Putamen (tissue), 1 donor: ENCODE measurements at regions not wholly inside any gene's neighbourhood (a gene's known extent, or its start where the extent isn't known, plus 50 kb on each side); places are given as distances from the start of the nearest gene placed in this dataset.
"Not testable (repeated sequence)": the region's sequence is repeated elsewhere in the genome, so short reads cannot be mapped to it uniquely, and the experiment has no call there.

Experiments
- DNase-seq: peaks from one replicate; pipeline ENCODE4 v3.0.0-alpha.2; 2016; ENCODE audit warnings: low spot score

- no peak for DNase-seq
These were observed 240.2 kb downstream of the NEBL start for GRCh38 chr10:20656886-20657285.

DNA sequence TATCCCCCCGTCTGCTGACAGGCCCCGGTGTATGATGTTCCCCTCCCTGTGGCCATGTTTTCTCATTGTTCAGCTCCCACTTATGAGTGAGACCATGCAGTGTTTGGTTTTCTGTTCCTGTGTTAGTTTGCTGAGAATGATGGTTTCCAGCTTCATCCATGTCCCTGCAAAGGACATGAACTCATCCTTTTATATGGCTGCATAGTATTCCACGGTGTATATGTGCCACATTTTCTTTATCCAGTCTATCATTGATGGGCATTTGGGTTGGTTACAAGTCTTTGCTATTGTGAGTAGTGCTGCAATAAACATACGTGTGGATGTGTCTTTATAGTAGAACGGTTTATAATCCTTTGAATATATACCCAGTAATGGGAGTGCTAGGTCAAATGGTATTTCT, 244.7 kb downstream of the NEBL start:
- DNase-seq, result not testable (repeated sequence)

DNA sequence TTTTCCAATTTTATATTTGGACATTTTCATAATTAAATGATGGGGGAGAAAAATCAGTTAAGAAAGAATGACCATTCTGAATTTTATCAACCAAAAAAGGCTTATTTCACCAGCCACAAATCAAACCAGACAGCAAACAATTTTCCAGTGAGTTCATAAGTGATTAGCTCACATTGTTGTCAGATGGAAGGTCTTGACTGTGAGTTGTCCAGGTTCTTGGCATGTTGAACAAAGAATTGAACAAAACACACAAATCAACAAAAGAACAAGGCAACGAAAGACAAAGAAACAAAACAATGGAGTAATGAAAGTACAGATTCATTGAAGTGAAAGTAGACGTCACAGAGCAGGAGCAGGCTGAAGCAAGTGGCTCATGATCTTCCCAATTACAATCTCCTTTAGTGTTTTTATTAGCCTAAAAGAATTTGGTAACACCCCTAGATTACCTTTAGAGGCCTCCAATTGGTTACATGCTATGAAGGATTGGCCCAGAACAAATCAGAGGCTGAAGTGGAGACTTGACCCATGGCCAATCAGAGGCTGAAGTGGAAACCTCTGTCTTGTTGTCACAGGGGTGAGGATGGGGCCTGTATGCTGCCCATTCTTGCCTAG, 248.7 kb downstream of the NEBL start:
- DNase-seq, result no peak

DNA sequence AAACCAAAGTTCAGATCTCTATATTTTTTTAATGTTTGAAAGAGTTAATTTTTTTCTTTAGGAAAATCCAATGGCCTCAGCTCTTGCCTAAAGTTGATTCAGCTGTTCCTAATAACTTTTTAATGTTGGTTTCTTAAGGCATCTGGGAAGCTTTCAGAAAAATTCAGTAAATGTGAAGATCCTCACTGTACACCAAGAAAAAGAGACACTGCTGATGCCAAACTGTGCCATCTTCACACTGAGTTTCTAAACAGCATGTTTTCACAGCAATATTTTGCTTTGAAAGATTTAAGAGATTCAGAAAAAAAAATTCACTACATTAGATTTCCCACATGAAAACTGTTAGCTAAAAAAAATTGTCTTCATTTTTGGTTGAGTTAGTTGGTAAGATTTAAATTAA, 249.4 kb downstream of the NEBL start:
- DNase-seq, result no peak

DNA sequence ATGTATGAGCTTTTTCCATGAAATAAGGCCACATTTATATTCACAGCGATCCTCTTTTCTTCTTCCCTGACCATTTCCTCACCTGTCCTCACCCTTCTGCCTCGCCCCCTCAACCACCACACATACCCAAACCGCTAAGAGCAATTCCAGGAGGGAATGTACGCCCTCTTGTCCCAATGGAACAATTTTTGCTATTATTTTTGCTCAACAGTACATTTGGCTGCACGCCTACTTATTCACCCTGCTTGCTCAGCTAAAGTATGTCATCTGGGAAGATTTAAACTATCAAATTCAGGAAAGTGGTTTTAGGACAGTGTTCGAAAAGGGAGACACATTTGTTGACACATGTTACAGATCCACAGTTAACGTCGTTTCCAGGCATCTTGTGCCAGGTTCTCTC, 252.7 kb downstream of the NEBL start:
- DNase-seq, result no peak

DNA sequence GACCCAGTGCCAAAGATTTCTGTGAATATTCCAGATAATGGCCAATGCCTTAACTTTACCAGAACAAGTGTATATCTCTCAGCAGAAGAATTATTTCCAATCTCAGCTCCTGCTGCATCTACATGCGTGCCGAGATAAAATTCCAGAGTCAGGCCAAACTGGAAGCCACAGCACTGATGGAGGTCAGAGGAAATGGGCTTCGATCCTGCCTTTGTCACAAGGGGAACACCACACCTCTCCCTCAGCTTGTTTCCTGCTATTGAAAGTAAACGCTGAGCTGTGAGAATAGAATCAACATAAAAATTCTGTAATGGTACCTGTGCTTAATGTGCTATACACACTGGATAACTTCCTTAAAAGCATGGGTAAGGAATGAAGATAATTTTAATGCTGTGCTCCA, 255.5 kb downstream of the NEBL start:
- no peak for DNase-seq

DNA sequence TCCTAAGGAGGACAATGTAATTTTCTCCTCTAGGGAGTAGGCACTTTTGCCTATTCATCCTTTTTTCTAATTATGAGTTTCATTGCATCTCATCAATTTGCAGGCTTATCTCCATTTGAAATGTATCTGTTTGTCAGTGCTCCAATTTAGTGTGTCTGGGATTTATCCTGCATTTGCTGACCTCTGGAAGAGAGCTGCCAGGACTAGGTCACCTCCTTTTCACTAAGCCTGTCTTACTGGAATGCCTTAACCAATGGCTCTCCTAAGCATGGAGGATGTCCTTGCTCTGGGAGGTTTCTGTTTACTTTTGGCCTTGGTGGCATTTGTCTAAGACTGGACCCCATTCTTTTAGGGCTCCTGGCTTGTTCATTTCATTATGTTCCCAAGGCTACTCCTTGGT, 261.5 kb downstream of the NEBL start:
- no peak for DNase-seq

- no peak for DNase-seq
These were observed 262.3 kb downstream of the NEBL start for GRCh38 chr10:20634839-20635238.

GRCh38 chr10:20633714-20634113, 263.4 kb downstream of the NEBL start:
- DNase-seq, result no peak

GRCh38 chr10:20632696-20633095, 264.4 kb downstream of the NEBL start:
- DNase-seq, result no peak

DNA sequence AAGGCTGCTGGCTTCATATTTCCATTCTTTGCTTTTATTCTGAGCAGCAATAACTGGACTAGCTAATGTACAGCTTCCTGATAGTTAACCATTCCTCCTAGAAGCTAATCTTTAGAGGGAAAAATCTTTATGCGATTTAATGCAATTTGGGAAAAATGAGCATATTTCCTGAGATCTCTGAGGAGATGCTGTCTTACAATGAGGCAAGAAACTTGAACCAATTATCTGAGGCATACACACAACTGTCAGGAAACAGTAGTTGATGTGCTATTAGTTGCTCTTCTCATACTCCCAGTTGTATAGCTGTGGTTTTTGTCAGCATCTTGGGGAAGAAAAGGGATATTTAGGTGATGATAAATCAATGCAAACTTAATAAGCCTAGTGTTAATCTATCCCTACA, 265.9 kb downstream of the NEBL start:
- no peak for DNase-seq

GRCh38 chr10:20630092-20630643, 266.9 kb downstream of the NEBL start:
- no peak for DNase-seq

DNA sequence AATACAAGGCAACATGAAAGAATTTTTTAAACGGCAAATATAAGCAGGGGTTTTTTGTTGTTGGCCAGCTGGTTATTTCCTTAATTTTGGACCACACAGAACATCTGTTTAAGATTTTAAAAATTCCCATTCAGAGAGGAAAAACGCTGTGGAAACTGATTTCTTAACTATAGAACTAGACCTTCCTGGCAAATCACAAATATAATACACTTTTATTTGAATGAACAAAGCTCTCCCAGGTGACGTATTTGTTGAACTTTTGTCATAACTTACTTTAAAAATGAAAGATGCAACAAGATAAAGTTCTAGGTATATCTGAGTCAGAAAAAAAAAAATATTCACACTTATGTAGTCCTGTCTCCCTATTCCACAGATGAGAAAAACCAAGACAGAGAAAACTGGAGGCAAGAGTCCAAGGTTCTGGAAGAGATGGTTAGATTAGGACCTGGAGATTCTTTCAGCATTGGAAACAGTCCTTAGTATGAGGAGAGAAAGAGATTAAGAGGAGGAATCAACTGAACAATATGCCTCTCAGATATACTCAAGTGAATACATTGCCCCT, 269.1 kb downstream of the NEBL start:
- DNase-seq, result no peak

- no peak for DNase-seq
These were observed 270.0 kb downstream of the NEBL start for GRCh38 chr10:20627087-20627486.

DNA sequence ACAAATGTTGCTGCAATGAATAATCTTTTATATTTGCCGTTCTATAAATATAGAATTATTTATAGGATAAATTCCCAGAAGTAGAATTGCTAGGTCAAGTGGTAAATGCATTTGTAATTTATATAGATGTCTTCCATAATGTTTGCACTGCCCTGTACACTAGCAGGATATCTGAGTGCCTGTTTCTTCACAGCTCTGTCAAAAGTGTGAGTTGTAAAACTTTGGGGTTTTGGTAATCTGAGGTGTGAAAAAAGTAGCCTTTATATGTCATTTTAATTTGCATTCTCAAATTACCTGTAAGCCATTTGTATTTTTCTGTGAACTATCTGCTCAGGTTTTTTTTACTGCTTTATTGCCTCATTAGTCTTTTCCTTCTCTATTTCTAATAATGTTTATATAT, 271.2 kb downstream of the NEBL start:
- DNase-seq, result no peak

- no peak for DNase-seq
These were observed 272.5 kb downstream of the NEBL start for GRCh38 chr10:20624642-20625041.

DNA sequence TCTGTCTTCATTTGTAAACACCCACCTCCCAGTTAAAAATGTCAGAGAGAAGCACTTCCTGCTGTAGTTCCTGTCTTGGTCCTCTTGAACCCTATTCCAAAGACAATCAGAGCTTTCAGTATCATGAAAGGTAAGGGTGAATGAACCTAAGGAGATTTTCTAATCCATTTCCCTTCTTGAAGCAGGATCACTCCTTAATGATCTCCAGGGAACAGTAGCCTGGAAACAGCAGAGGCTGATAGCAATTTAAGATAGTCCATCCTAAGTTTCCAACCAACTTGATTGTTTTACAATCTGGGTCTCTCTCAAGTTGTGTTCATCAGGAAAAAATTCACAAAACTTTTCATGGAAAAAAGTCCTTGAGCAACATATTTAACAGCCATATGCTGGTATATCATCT, 273.6 kb downstream of the NEBL start:
- DNase-seq, result no peak

- DNase-seq, result no peak
These were observed 274.4 kb downstream of the NEBL start for GRCh38 chr10:20622531-20623211.

DNA sequence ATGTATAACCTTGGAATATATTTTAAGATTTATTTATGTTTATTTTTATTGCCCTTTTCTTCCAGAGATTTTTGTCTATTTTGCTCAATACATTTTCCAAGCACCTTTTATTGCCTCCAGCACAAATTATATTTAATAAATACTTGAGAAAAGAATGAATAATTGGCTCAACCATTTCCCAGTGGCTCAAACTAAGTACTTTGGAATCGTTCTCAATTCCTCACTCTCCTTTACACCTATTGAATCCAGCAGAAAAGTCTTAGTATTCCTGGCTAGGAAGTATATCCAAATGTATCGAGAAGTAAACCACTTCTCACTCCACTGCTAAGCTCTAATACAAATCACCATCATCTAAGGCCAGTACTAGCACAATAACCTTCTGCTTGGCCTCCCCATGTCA, 276.1 kb downstream of the NEBL start:
- DNase-seq, result no peak

GRCh38 chr10:20618011-20618547, 279.0 kb downstream of the NEBL start:
- DNase-seq, result no peak

- DNase-seq, result peak; percentile 7
These were observed 279.9 kb downstream of the NEBL start for GRCh38 chr10:20616918-20617810.

GRCh38 chr10:20616056-20616671, 280.9 kb downstream of the NEBL start:
- DNase-seq, result no peak
